HEK293T (cell line): ENCODE measurements at regions not wholly inside any gene's neighbourhood (a gene's known extent, or its start where the extent isn't known, plus 50 kb on each side); places are given as distances from the start of the nearest gene placed in this dataset.
A peak's percentile ranks its signal among the peaks of the same experiment; 100 is the strongest.

Experiments used
- CTCF ChIA-PET: fragments of 350-600 bp; formaldehyde crosslinking; extraction: SDS; loops from one replicate; lab custom pipeline; 2021; ENCODE audit warnings: antibody characterized with exemption, inconsistent platforms; lab: Yijun Ruan, JAX
- POLR2A ChIA-PET: fragments of 350-600 bp; formaldehyde crosslinking; extraction: SDS; loops from one replicate; lab custom pipeline; 2020; ENCODE audit warnings: antibody characterized with exemption, inconsistent platforms; lab: Yijun Ruan, JAX
- DNase-seq: peaks from one replicate; pipeline ENCODE4 v3.0.0; 2012; ENCODE audit warnings: mixed read lengths; ENCODE audit errors: extremely low spot score
- ARNT ChIP-seq: fragments of 450-650 bp; IDR thresholded peaks from 2 replicates; pipeline ENCODE4 v1.6.1; 2017; ENCODE audit warnings: mild to moderate bottlenecking
- BHLHE40 ChIP-seq: fragments of 450-650 bp; IDR thresholded peaks from 2 replicates; pipeline ENCODE4 v1.6.1; 2016; ENCODE audit warnings: mild to moderate bottlenecking, moderate library complexity, borderline replicate concordance
- CTBP1 ChIP-seq: fragments of 450-650 bp; IDR thresholded peaks from 2 replicates; pipeline ENCODE4 v1.6.1; 2016; ENCODE audit warnings: borderline replicate concordance
- ELF4 ChIP-seq: fragments of 450-650 bp; IDR thresholded peaks from 2 replicates; pipeline ENCODE4 v1.6.1; 2017; ENCODE audit warnings: antibody characterized with exemption
- FOXA1 ChIP-seq: fragments of 450-650 bp; IDR thresholded peaks from 2 replicates; pipeline ENCODE4 v1.6.1; 2016; ENCODE audit warnings: mild to moderate bottlenecking
- FOXK2 ChIP-seq: fragments of 450-650 bp; IDR thresholded peaks from 2 replicates; pipeline ENCODE4 v1.6.1; 2016; ENCODE audit warnings: mild to moderate bottlenecking
- FOXM1 ChIP-seq: fragments of 450-650 bp; IDR thresholded peaks from 2 replicates; pipeline ENCODE4 v1.6.1; 2017; ENCODE audit warnings: mild to moderate bottlenecking, borderline replicate concordance
- HDGF ChIP-seq: fragments of 450-650 bp; IDR thresholded peaks from 2 replicates; pipeline ENCODE4 v1.6.1; 2017; ENCODE audit warnings: antibody characterized with exemption, borderline replicate concordance
- L3MBTL2 ChIP-seq: fragments of 450-650 bp; conservative IDR thresholded peaks from 2 replicates; pipeline ENCODE4 v1.6.1; 2016; ENCODE audit warnings: mild to moderate bottlenecking
- LEF1 ChIP-seq: fragments of 450-650 bp; IDR thresholded peaks from 2 replicates; pipeline ENCODE4 v1.6.1; 2017; ENCODE audit warnings: mild to moderate bottlenecking, borderline replicate concordance
- NFRKB ChIP-seq: fragments of 450-650 bp; IDR thresholded peaks from 2 replicates; pipeline ENCODE4 v1.6.1; 2016; ENCODE audit warnings: mild to moderate bottlenecking, moderate library complexity
- SP1 ChIP-seq: fragments of 450-650 bp; IDR thresholded peaks from 2 replicates; pipeline ENCODE4 v1.6.1; 2017
- SUZ12 ChIP-seq: fragments of 450-650 bp; IDR thresholded peaks from 2 replicates; pipeline ENCODE4 v1.6.1; 2016; ENCODE audit warnings: mild to moderate bottlenecking
- TARDBP ChIP-seq: fragments of 450-650 bp; IDR thresholded peaks from 2 replicates; pipeline ENCODE4 v1.6.1; 2016
- ZNF384 ChIP-seq: fragments of 450-650 bp; IDR thresholded peaks from 2 replicates; pipeline ENCODE4 v1.6.1; 2016
- TF ChIP-seq, protein P1 (sequence below): fragments of 450-650 bp; IDR thresholded peaks from 2 replicates; pipeline ENCODE4 v1.6.1; 2016

DNA sequence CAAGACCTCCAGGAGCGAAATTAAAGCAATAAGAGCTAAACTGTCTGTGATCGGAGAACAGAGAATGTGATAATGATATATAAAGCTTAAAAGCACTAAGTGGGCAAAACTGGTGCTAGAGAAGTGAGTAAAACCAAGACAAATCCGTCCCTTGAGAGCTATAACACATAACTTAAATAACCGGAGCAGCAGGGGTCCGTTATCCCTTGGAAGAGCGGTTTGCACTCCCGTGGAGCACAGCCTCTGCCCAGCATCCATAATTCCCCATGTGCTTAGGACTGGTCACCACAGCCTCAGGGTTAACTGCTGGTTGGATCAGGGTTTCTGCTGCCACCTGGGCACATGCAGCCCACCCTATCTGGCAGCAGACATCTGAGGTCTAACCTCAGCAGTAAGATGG is 489.0 kb downstream of the NPIPA7 start:
- POLR2A ChIA-PET: no interaction called here
- TF ChIP-seq ELF4 (no peak), BHLHE40 (no peak), FOXK2 (no peak), CTBP1 (no peak; the same call in 1 of the 2 replicates), SP1 (no peak), L3MBTL2 (no peak), ARNT (no peak), SUZ12 (no peak), FOXA1 (no peak), FOXM1 (no peak), TARDBP (no peak), ZNF384 (no peak), LEF1 (no peak), NFRKB (no peak)
- TF ChIP-seq, protein P1, sequence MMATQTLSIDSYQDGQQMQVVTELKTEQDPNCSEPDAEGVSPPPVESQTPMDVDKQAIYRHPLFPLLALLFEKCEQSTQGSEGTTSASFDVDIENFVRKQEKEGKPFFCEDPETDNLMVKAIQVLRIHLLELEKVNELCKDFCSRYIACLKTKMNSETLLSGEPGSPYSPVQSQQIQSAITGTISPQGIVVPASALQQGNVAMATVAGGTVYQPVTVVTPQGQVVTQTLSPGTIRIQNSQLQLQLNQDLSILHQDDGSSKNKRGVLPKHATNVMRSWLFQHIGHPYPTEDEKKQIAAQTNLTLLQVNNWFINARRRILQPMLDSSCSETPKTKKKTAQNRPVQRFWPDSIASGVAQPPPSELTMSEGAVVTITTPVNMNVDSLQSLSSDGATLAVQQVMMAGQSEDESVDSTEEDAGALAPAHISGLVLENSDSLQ: no peak
- DNase-seq: peak; percentile 35
- CTCF ChIA-PET: no interaction called here

DNA sequence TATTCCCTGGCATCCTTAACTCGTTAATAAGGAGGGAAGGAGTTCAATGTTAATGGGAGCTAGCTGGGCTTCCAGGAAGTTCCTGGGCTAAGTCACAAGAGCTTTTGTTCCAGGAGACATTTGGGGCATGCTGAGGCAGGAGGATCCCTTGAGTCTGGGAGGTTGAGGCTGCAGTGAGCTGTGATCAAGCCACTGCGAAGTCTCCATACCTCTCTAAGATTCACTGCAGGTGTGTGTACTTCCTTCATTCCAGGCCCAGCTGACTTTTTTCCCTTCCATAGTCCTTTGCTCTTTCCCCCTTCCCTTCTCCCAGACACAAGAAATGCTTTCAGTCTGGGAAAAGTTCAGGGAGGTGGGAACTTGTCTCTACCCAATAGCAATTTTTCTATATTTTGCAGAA is 489.8 kb downstream of the NPIPA7 start:
- no peak for DNase-seq
- POLR2A ChIA-PET: no interaction called here
- CTCF ChIA-PET: no interaction called here

GRCh38 chr16:16869746-16870145 is 490.8 kb downstream of the NPIPA7 start:
- TF ChIP-seq FOXM1 (no peak), BHLHE40 (no peak), TARDBP (no peak), SUZ12 (no peak), FOXK2 (no peak), L3MBTL2 (no peak), ELF4 (no peak), SP1 (no peak), HDGF (no peak)
- TF ChIP-seq, protein P1: no peak
- ChIA-PET POLR2A (no interaction called here), CTCF (no interaction called here)
- no peak for DNase-seq

More for the DNA sequence above, 489.8 kb downstream of the NPIPA7 start:
- TF ChIP-seq FOXK2: no peak
- no peak for TF ChIP-seq SUZ12
- no peak for TF ChIP-seq LEF1
- TF ChIP-seq ELF4: no peak
- no peak for TF ChIP-seq CTBP1
- no peak for TF ChIP-seq HDGF
- TF ChIP-seq ARNT: no peak

DNA sequence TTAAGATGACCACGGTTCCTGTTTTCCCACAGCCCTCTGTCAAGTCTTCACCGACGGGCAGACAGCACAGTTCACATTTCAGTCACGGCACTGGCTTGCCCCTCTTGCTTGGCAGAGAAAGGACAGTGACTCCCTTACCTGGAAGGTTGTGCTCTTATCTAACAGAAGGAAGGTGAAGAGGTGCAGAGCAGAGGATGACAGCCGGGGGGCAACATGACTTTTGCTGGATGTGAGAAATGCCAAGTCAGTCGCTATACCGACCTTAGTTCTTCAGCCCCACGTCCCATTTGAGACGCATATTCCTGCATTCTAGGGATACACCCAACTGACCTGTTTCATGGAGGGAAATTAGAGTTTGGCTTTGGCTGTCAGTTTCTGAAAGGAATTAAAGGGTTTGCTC is 492.3 kb downstream of the NPIPA7 start:
- ChIA-PET CTCF (no interaction called here), POLR2A (no interaction called here)
- no peak for DNase-seq
- TF ChIP-seq TARDBP (no peak), SP1 (no peak), FOXA1 (no peak), FOXM1 (no peak), ZNF384 (no peak), NFRKB (no peak), CTBP1 (no peak), ELF4 (no peak), HDGF (no peak), ARNT (no peak), LEF1 (no peak), FOXK2 (no peak), BHLHE40 (no peak), L3MBTL2 (no peak), SUZ12 (no peak)
- TF ChIP-seq, protein P1: no peak

DNA sequence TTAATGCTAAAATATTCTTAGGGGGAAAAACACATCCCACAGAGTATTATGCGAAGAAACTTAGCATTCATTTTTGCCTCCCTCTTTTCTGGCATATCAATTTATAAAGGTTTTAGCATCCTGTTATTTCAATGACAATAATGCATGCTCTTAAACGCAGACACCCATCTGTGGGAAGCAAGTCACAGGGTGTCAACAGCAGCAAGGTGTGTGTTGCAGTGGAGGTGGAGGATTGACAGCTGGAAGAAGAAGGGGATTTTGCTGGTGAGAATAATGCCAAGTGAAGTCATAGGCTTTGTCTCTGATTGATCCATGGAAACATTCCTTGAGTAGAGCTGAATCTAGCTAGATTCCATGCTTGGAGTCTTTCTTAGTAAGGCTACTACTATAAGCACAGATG is 498.1 kb downstream of the NPIPA7 start:
- CTCF ChIA-PET: no interaction called here
- DNase-seq: no peak
- POLR2A ChIA-PET: no interaction called here
- no peak for TF ChIP-seq TARDBP
- TF ChIP-seq CTBP1: no peak
- no peak for TF ChIP-seq SP1
- TF ChIP-seq NFRKB: no peak
- TF ChIP-seq, protein P1: no peak

DNA sequence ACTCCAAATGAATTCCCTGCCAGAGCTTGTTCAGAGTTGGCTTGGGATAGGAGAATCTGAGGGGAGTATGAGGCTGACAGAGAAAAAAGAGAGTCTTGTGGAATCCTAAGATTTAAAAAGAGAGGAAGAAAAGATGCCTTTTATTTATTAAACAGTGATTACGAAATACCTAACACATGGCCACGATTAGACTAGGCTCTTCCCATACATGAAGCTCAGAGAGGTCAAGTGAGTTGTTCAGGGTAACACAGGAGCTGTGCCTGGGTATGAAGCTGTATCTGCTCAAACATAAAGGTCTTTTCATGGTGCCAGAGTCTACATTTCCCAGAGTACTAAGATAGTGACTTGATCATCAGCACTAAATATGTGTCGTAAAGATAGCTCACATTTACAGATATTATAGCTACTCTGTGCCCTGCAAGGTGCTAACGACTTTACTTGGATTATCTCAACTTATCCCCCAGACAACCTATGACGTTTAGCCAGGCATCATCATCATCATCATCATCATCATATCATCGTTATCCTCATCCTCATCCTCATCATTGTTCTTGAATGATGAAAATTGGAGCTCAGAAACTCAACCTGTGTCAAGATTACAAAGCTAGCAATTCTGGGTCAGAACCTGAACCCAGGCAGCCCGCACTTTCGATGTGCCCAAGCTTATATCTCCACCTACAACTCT is 500.8 kb downstream of the NPIPA7 start:
- ChIA-PET POLR2A (no interaction called here), CTCF (interaction anchor here (0.7 kb wide), 1 partner anchor 18 kb away, joined by 3 read pairs; no protein-coding TSS in a partner anchor)
- DNase-seq: no peak
- TF ChIP-seq FOXK2 (no peak), NFRKB (no peak), L3MBTL2 (no peak), SP1 (no peak)
